Osteocyte (in vitro differentiated cells): ENCODE measurements at regions not wholly inside any gene's neighbourhood (a gene's known extent, or its start where the extent isn't known, plus 50 kb on each side); places are given as distances from the start of the nearest gene placed in this dataset.

Experiments
- DNase-seq: peaks from one replicate; pipeline ENCODE4 v3.0.0; 2021; ENCODE audit warnings: mixed read lengths; ENCODE audit not compliant: unreplicated experiment; ENCODE audit errors: extremely low spot score
- H3K27ac Mint-ChIP-seq: one replicate; pipeline ENCODE4 v1.8.0; 2021; ENCODE audit warnings: mild to moderate bottlenecking, mixed read lengths; ENCODE audit not compliant: unreplicated experiment
- H3K27me3 Mint-ChIP-seq: one replicate; pipeline ENCODE4 v1.8.0; 2021; ENCODE audit warnings: mixed read lengths; ENCODE audit not compliant: unreplicated experiment
- H3K36me3 Mint-ChIP-seq: one replicate; pipeline ENCODE4 v1.8.0; 2021; ENCODE audit warnings: mixed read lengths; ENCODE audit not compliant: unreplicated experiment
- H3K4me1 Mint-ChIP-seq: one replicate; pipeline ENCODE4 v1.8.0; 2021; ENCODE audit warnings: mixed read lengths; ENCODE audit not compliant: unreplicated experiment
- H3K4me3 Mint-ChIP-seq: one replicate; pipeline ENCODE4 v1.8.0; 2021; ENCODE audit warnings: mild to moderate bottlenecking, moderate library complexity, mixed read lengths; ENCODE audit not compliant: unreplicated experiment
- H3K9me3 Mint-ChIP-seq: one replicate; pipeline ENCODE4 v1.8.0; 2021; ENCODE audit warnings: mixed read lengths; ENCODE audit not compliant: unreplicated experiment
- CTCF ChIP-seq: fragments of 200-600 bp; sonication (generic); IDR thresholded peaks from 2 replicates; pipeline ENCODE4 v1.5.0; 2021; ENCODE audit warnings: antibody characterized with exemption, mild to moderate bottlenecking, moderate library complexity

- Mint-ChIP-seq H3K36me3 (no peaks in the 10 kb centered on the region), H3K27me3 (peaks cover 15% of the 10 kb centered on the region), H3K27ac (no peak overlapping the region), H3K4me1 (no peaks in the 10 kb centered on the region), H3K4me3 (no peak overlapping the region), H3K9me3 (no peaks in the 10 kb centered on the region)
- TF ChIP-seq CTCF = no peak
- DNase-seq = no peak
Measured at GRCh38 chr3:56870436-56870835, 68.7 kb upstream of the ARHGEF3 start.

GRCh38 chr3:56869157-56869889 lies 67.6 kb upstream of the ARHGEF3 start:
- Mint-ChIP-seq H3K4me1 (no peaks in the 10 kb centered on the region), H3K9me3 (no peaks in the 10 kb centered on the region), H3K27ac (no peak overlapping the region), H3K36me3 (no peaks in the 10 kb centered on the region), H3K4me3 (no peak overlapping the region), H3K27me3 (peaks cover 19% of the 10 kb centered on the region)
- no peak for TF ChIP-seq CTCF
- no peak for DNase-seq

GRCh38 chr3:56868706-56869105 lies 67.0 kb upstream of the ARHGEF3 start:
- no peaks in the 10 kb centered on the region for H3K9me3 Mint-ChIP-seq
- no peaks in the 10 kb centered on the region for H3K36me3 Mint-ChIP-seq
- TF ChIP-seq CTCF = no peak
- no peak for DNase-seq
- peaks cover 19% of the 10 kb centered on the region for H3K27me3 Mint-ChIP-seq
- H3K27ac Mint-ChIP-seq = no peak overlapping the region
- H3K4me3 Mint-ChIP-seq = no peak overlapping the region
- H3K4me1 Mint-ChIP-seq = no peaks in the 10 kb centered on the region

- TF ChIP-seq CTCF = no peak
- H3K4me1 Mint-ChIP-seq = peaks cover 2% of the 10 kb centered on the region
- H3K9me3 Mint-ChIP-seq = no peaks in the 10 kb centered on the region
- H3K27me3 Mint-ChIP-seq = peaks cover 19% of the 10 kb centered on the region
- no peak overlapping the region for H3K4me3 Mint-ChIP-seq
- H3K27ac Mint-ChIP-seq = no peak overlapping the region
- no peaks in the 10 kb centered on the region for H3K36me3 Mint-ChIP-seq
- no peak for DNase-seq
Measured at GRCh38 chr3:56867671-56868070, 65.9 kb upstream of the ARHGEF3 start.

GRCh38 chr3:56864918-56865524 lies 63.3 kb upstream of the ARHGEF3 start:
- no peaks in the 10 kb centered on the region for H3K36me3 Mint-ChIP-seq
- H3K4me3 Mint-ChIP-seq = no peak overlapping the region
- no peak for TF ChIP-seq CTCF
- H3K9me3 Mint-ChIP-seq = no peaks in the 10 kb centered on the region
- peaks cover 5% of the 10 kb centered on the region for H3K4me1 Mint-ChIP-seq
- peaks cover 14% of the 10 kb centered on the region for H3K27me3 Mint-ChIP-seq
- no peak for DNase-seq
- H3K27ac Mint-ChIP-seq = no peak overlapping the region
